SK-N-SH (cell line): ENCODE measurements at regions not wholly inside any gene's neighbourhood (a gene's known extent, or its start where the extent isn't known, plus 50 kb on each side); places are given as distances from the start of the nearest gene placed in this dataset.

Experiments
- CTCF ChIA-PET: fragments of 300-600, 350-600 bp; formaldehyde crosslinking; extraction: SDS; loops from one replicate; lab custom pipeline; 2021; lab: Yijun Ruan, JAX
- POLR2A ChIA-PET: fragments of 350-600 bp; sonication (Branson Sonifier 250); formaldehyde crosslinking; extraction: SDS; loops from one replicate; lab custom pipeline; 2020; ENCODE audit warnings: antibody characterized with exemption, inconsistent platforms; lab: Yijun Ruan, JAX
- DNase-seq: peaks from one replicate; pipeline ENCODE4 v3.0.0; 2012
- H2AFZ ChIP-seq: fragments of 200-600 bp; sonication (generic); 2 replicates; pipeline ENCODE4 v1.8.1; 2016; ENCODE audit warnings: antibody characterized with exemption, mild to moderate bottlenecking, low read depth
- H3F3A ChIP-seq: fragments of 200-600 bp; sonication (generic); replicated peaks from 2 replicates; pipeline ENCODE3; 2016; ENCODE audit warnings: antibody characterized with exemption, mild to moderate bottlenecking; ENCODE audit not compliant: insufficient read depth
- H3K27ac ChIP-seq, 2 experiments: fragments of 200-500 bp in 1 of 2; fragments of 200-600 bp in 1 of 2; sonication (Bioruptor generic) in 1 of 2; sonication (generic), shearing (Covaris generic) in 1 of 2; 2 replicates each; pipeline versions ENCODE4 v1.5.1 to v1.6.1; 2014 to 2016; ENCODE audit warnings: low read depth in 2 of 2, inconsistent platforms in 1 of 2, low read length in 1 of 2, mild to moderate bottlenecking in 1 of 2, mixed read lengths in 1 of 2
- H3K27me3 ChIP-seq: fragments of 200-600 bp; sonication (generic), shearing (Covaris generic); 2 replicates; pipeline ENCODE4 v1.6.1; 2016; ENCODE audit warnings: mixed run types; ENCODE audit not compliant: insufficient read depth
- H3K36me3 ChIP-seq, 2 experiments: fragments of 200-500 bp in 1 of 2; fragments of 200-600 bp in 1 of 2; sonication (Bioruptor generic) in 1 of 2; sonication (generic) in 1 of 2; replicated peaks in 1 of 2; 2 replicates each; pipeline versions ENCODE3 to v1.5.1; 2014 to 2016; ENCODE audit warnings: low read length in 1 of 2, mild to moderate bottlenecking in 1 of 2; ENCODE audit not compliant: insufficient read depth in 2 of 2, control insufficient read depth in 1 of 2
- H3K4me1 ChIP-seq, 2 experiments: fragments of 200-500 bp in 1 of 2; fragments of 200-600 bp in 1 of 2; sonication (Bioruptor generic) in 1 of 2; sonication (generic), shearing (Covaris generic) in 1 of 2; 2 replicates each; pipeline versions ENCODE4 v1.5.1 to v1.6.1; 2014 to 2016; ENCODE audit warnings: low read depth in 1 of 2, low read length in 1 of 2, mixed run types in 1 of 2; ENCODE audit not compliant: insufficient read depth in 2 of 2, control insufficient read depth in 1 of 2
- H3K4me2 ChIP-seq: fragments of 200-600 bp; sonication (generic), shearing (Covaris generic); 2 replicates; pipeline ENCODE4 v1.6.1; 2017; ENCODE audit warnings: mixed run types
- H3K4me3 ChIP-seq, 2 experiments: fragments of 200-500 bp in 1 of 2; fragments of 200-600 bp in 1 of 2; sonication (Bioruptor generic) in 1 of 2; sonication (generic), shearing (Covaris generic) in 1 of 2; 2 replicates each; pipeline versions ENCODE4 v1.5.1 to v1.8.1; 2014 to 2016; ENCODE audit warnings: low read depth in 2 of 2, inconsistent platforms in 1 of 2, low read length in 1 of 2, mild to moderate bottlenecking in 1 of 2, mixed read lengths in 1 of 2, moderate library complexity in 1 of 2
- H3K79me2 ChIP-seq: fragments of 200-600 bp; sonication (generic); 2 replicates; pipeline ENCODE4 v1.8.1; 2017; ENCODE audit warnings: mild to moderate bottlenecking; ENCODE audit not compliant: insufficient read depth
- H3K9ac ChIP-seq: fragments of 200-600 bp; sonication (generic); 2 replicates; pipeline ENCODE4 v1.6.1; 2017; ENCODE audit warnings: mixed run types
- H3K9me2 ChIP-seq: fragments of 200-600 bp; sonication (generic); 2 replicates; pipeline ENCODE4 v1.6.1; 2017; ENCODE audit warnings: mixed run types
- H3K9me3 ChIP-seq: fragments of 200-600 bp; sonication (generic); 2 replicates; pipeline ENCODE4 v1.6.1; 2017; ENCODE audit warnings: mixed run types, mild to moderate bottlenecking, moderate library complexity
- H4K20me1 ChIP-seq: fragments of 200-600 bp; sonication (generic); 2 replicates; pipeline ENCODE4 v1.6.1; 2017; ENCODE audit warnings: mild to moderate bottlenecking, mixed run types; ENCODE audit not compliant: insufficient read depth
- CTCF ChIP-seq: fragments of 200-600 bp; sonication (generic); IDR thresholded peaks from 2 replicates; pipeline ENCODE4 v1.6.1; 2017; ENCODE audit warnings: antibody characterized with exemption, mild to moderate bottlenecking, moderate library complexity
- ELF1 ChIP-seq: IDR thresholded peaks from 2 replicates; pipeline ENCODE4 v1.4.0; 2012
- EP300 ChIP-seq, 2 experiments: IDR thresholded peaks; 2 replicates each; pipeline versions ENCODE4 v1.4.0 to v1.6.1; 2012; ENCODE audit warnings: borderline replicate concordance in 1 of 2, low read depth in 1 of 2, low read length in 1 of 2
- EZH2phosphoT487 ChIP-seq: fragments of 200-600 bp; sonication (generic); IDR thresholded peaks from 2 replicates; pipeline ENCODE4 v1.6.1; 2017; ENCODE audit warnings: low read depth, mixed run types, mild to moderate bottlenecking, antibody characterized with exemption, moderate library complexity, borderline replicate concordance
- FOXJ3 ChIP-seq: sonication (generic); formaldehyde crosslinking; IDR thresholded peaks from 2 replicates; pipeline ENCODE4 v1.5.1; 2020; ENCODE audit warnings: mild to moderate bottlenecking, missing genetic modification reagents
- JUND ChIP-seq: IDR thresholded peaks from 2 replicates; pipeline ENCODE4 v1.4.0; 2012
- NRF1 ChIP-seq: IDR thresholded peaks from 2 replicates; pipeline ENCODE4 v1.6.1; 2012; ENCODE audit warnings: low read depth, mild to moderate bottlenecking, low read length
- PBX3 ChIP-seq: IDR thresholded peaks from 2 replicates; pipeline ENCODE4; 2012
- RCOR1 ChIP-seq: fragments of 150-350 bp; IDR thresholded peaks from 2 replicates; pipeline ENCODE4 v1.6.1; 2017; ENCODE audit warnings: antibody characterized with exemption, low read length
- REST ChIP-seq: IDR thresholded peaks from 2 replicates; pipeline ENCODE4 v1.6.1; 2012; ENCODE audit warnings: mild to moderate bottlenecking, low read depth, low read length, moderate library complexity
- RFX5 ChIP-seq: IDR thresholded peaks from 2 replicates; pipeline ENCODE4 v1.6.1; 2012; ENCODE audit warnings: mild to moderate bottlenecking, improper control_type of control experiment, low read length
- RXRA ChIP-seq: IDR thresholded peaks from 2 replicates; pipeline ENCODE4 v1.4.0; 2012; ENCODE audit warnings: low read depth, mild to moderate bottlenecking, borderline replicate concordance
- SIN3A ChIP-seq: IDR thresholded peaks from 2 replicates; pipeline ENCODE4 v1.6.1; 2012; ENCODE audit warnings: low read depth, mild to moderate bottlenecking, low read length, moderate library complexity, borderline replicate concordance
- TCF12 ChIP-seq: IDR thresholded peaks from 2 replicates; pipeline ENCODE4 v1.4.0; 2012
- USF2 ChIP-seq: fragments of 150-350 bp; IDR thresholded peaks from 2 replicates; pipeline ENCODE4 v1.6.1; 2017; ENCODE audit warnings: antibody characterized with exemption, low read length, low read depth, borderline replicate concordance
- YY1 ChIP-seq: IDR thresholded peaks from 2 replicates; pipeline ENCODE4 v1.4.0; 2012; ENCODE audit warnings: low read depth, mild to moderate bottlenecking
- WGBS: methylation state at CpG from one replicate; pipeline ENCODE4 v1.1.6; 2017; ENCODE audit warnings: low lambda C conversion rate; 5-methylcytosine and 5-hydroxymethylcytosine counted together
- TF ChIP-seq, protein P1 (sequence below): fragments of 150-350 bp; IDR thresholded peaks from 2 replicates; pipeline ENCODE4 v1.6.1; 2016; ENCODE audit warnings: mild to moderate bottlenecking, low read depth, low read length
- TF ChIP-seq, protein P2 (sequence below): IDR thresholded peaks from 2 replicates; pipeline ENCODE4 v1.4.0; 2012; ENCODE audit warnings: low read depth, borderline replicate concordance

DNA sequence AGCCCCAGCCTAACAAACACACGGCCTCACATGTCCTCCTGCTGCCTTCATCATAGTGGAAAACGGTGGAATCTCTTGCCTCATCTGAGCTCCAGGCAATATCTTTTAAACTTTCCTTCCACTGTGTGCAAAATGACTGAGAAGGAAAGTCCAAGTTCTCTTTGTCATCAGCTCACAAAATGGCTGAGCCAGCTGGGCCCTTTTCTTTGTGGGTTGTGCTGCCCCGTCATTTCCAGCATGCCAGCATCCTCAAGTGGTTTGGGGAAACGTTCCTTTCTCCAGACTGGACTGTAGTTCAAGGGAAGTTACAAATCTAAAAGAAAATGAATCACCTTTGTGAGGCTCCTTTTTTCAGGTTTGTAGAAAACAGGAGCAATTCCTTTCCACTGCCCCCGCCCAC, 171.1 kb upstream of the FSTL4 start:
- Histone ChIP-seq H3K9me3 (no peaks in the 10 kb centered on the region), H3K36me3 (no peaks in the 10 kb centered on the region), H3F3A (no peaks in the 10 kb centered on the region), H3K9me2 (no peaks in the 10 kb centered on the region), H3K27me3 (no peaks in the 10 kb centered on the region), H3K27ac (no peak overlapping the region), H3K4me1 (no peaks in the 10 kb centered on the region), H2AFZ (no peak overlapping the region), H3K79me2 (no peaks in the 10 kb centered on the region), H3K9ac (no peak overlapping the region), H3K4me2 (no peak overlapping the region), H3K4me3 (no peak overlapping the region), H4K20me1 (no peaks in the 10 kb centered on the region)
- 24% methylated on average over 5 of the region's 5 CpGs for WGBS
- no peak for DNase-seq
- ChIA-PET POLR2A (no interaction called here), CTCF (interaction anchor here (1.2 kb wide), 1 partner anchor 14 kb away, joined by 4 read pairs; no protein-coding TSS in a partner anchor)
- no peak for TF ChIP-seq JUND
- TF ChIP-seq PBX3 = no peak
- no peak for TF ChIP-seq TCF12
- TF ChIP-seq, protein P1, sequence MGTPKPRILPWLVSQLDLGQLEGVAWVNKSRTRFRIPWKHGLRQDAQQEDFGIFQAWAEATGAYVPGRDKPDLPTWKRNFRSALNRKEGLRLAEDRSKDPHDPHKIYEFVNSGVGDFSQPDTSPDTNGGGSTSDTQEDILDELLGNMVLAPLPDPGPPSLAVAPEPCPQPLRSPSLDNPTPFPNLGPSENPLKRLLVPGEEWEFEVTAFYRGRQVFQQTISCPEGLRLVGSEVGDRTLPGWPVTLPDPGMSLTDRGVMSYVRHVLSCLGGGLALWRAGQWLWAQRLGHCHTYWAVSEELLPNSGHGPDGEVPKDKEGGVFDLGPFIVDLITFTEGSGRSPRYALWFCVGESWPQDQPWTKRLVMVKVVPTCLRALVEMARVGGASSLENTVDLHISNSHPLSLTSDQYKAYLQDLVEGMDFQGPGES = no peak
- TF ChIP-seq CTCF = no peak

- Histone ChIP-seq H3K36me3 (no peaks in the 10 kb centered on the region), H3K27ac (no peak overlapping the region), H3K4me2 (no peak overlapping the region), H4K20me1 (no peaks in the 10 kb centered on the region), H2AFZ (no peak overlapping the region), H3K9me3 (no peaks in the 10 kb centered on the region), H3K9ac (no peak overlapping the region), H3K9me2 (no peaks in the 10 kb centered on the region), H3K4me1 (no peaks in the 10 kb centered on the region; a peak in 1 of 4 replicates), H3F3A (no peaks in the 10 kb centered on the region), H3K27me3 (no peaks in the 10 kb centered on the region), H3K79me2 (no peaks in the 10 kb centered on the region), H3K4me3 (no peak overlapping the region)
- CTCF ChIA-PET = no interaction called here
- DNase-seq = no peak
- 62% methylated on average over 5 of the region's 5 CpGs for WGBS
- POLR2A ChIA-PET = no interaction called here
- TF ChIP-seq EP300 (IDR thresholded peaks at IDR 0.05; ENCODE audit: borderline replicate concordance in 1 of 2, low read depth in 1 of 2, low read length in 1 of 2) = no peak
- TF ChIP-seq RCOR1 = no peak
- TF ChIP-seq SIN3A = no peak
- no peak for TF ChIP-seq PBX3
- TF ChIP-seq USF2 = no peak
- no peak for TF ChIP-seq ELF1
- TF ChIP-seq YY1 = no peak
- no peak for TF ChIP-seq REST
- no peak for TF ChIP-seq RXRA
- TF ChIP-seq FOXJ3 (CRISPR knock-in tag) = no peak
- no peak for TF ChIP-seq NRF1
- no peak for TF ChIP-seq EZH2phosphoT487
- TF ChIP-seq, protein P2, sequence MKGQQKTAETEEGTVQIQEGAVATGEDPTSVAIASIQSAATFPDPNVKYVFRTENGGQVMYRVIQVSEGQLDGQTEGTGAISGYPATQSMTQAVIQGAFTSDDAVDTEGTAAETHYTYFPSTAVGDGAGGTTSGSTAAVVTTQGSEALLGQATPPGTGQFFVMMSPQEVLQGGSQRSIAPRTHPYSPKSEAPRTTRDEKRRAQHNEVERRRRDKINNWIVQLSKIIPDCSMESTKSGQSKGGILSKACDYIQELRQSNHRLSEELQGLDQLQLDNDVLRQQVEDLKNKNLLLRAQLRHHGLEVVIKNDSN = no peak
- no peak for TF ChIP-seq RFX5
These were observed 170.4 kb upstream of the FSTL4 start for GRCh38 chr5:133782736-133783135.
